ENCODE measurements at regions not wholly inside any gene's neighbourhood (a gene's known extent, or its start where the extent isn't known, plus 50 kb on each side); places are given as distances from the start of the nearest gene placed in this dataset.

DNA sequence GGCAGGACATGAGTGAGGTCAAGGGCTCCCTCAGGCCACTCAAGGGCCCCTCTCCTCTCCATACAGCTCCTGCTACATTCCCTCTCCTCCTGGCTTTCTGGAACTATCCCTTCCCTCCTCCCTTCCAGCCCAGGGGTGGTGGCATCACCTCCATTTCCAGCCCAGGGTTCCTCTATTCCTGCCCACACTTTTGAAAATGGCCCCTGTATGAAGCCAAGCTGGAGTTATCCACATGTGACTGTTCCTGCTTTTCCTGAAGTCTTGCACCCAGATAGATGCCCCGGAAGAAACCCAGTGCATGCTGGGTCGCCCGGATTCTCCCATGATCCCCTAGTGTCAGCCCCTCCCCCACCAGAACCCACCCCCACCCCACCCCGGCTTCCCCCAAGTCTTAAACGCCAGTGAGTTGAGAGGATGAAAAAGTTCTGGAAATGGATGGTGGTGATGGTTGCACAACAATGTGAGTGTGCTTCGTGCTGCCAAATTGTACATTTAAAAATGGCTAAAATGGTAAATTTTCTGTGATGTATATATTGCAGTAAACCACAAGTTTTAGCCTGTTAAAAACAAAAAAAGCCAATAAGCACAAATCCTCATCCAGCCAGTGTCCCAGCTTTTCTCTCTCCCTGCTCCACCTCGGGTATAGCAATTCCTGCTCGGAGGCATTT lies 136.9 kb downstream of the SCARB1 start:
- peak overlapping the region; percentile 91 for H3K27ac ChIP-seq
- no peaks in the 10 kb centered on the region for H3K9me2 ChIP-seq (ENCODE audit: insufficient read depth)
- ChIA-PET POLR2A (ENCODE audit: unreplicated experiment) (interaction anchor here (0.6 kb wide), 1 partner anchor 941 kb away, joined by 3 read pairs; no protein-coding TSS in a partner anchor), CTCF (interaction anchor here (0.6 kb wide), 1 partner anchor 117 kb away, joined by 4 read pairs; no protein-coding TSS in a partner anchor)
- H2AFZ ChIP-seq = no peak overlapping the region
- H3K4me2 ChIP-seq = peak overlapping the region; percentile 61
- H3K27me3 ChIP-seq (ENCODE audit: insufficient read depth, low read depth) = no peaks in the 10 kb centered on the region
- H3K79me2 ChIP-seq (ENCODE audit: low read depth) = no peaks in the 10 kb centered on the region
- no TSS peak for BruUV-seq (replicated peaks)
- H3K36me3 ChIP-seq (ENCODE audit: low read depth) = no peaks in the 10 kb centered on the region
- H4K20me1 ChIP-seq (ENCODE audit: insufficient read depth) = no peaks in the 10 kb centered on the region
- intact Hi-C loops (cut with micrococcal nuclease; ENCODE audit: unreplicated experiment) = loop anchor here (1.0 to 5.0 kb wide), 2 partner anchors 219 to 285 kb away; no protein-coding TSS in a partner anchor
- peaks cover 48% of the 10 kb centered on the region for H3F3A ChIP-seq (ENCODE audit: insufficient read depth, low read depth)
- DNase-seq = no peak
- no peaks in the 10 kb centered on the region for H3K9me3 ChIP-seq (ENCODE audit: insufficient read depth, low read depth)
- peaks cover 49% of the 10 kb centered on the region for H3K4me1 ChIP-seq (replicated peaks; ENCODE audit: insufficient read depth)
- H3K4me3 ChIP-seq = no peak overlapping the region
- TF ChIP-seq, protein P1, sequence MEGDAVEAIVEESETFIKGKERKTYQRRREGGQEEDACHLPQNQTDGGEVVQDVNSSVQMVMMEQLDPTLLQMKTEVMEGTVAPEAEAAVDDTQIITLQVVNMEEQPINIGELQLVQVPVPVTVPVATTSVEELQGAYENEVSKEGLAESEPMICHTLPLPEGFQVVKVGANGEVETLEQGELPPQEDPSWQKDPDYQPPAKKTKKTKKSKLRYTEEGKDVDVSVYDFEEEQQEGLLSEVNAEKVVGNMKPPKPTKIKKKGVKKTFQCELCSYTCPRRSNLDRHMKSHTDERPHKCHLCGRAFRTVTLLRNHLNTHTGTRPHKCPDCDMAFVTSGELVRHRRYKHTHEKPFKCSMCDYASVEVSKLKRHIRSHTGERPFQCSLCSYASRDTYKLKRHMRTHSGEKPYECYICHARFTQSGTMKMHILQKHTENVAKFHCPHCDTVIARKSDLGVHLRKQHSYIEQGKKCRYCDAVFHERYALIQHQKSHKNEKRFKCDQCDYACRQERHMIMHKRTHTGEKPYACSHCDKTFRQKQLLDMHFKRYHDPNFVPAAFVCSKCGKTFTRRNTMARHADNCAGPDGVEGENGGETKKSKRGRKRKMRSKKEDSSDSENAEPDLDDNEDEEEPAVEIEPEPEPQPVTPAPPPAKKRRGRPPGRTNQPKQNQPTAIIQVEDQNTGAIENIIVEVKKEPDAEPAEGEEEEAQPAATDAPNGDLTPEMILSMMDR (conservative IDR thresholded peaks at IDR 0.05) = no peak
- TF ChIP-seq EZH2 (IDR thresholded peaks at IDR 0.05; ENCODE audit: low read depth) = no peak

DNA sequence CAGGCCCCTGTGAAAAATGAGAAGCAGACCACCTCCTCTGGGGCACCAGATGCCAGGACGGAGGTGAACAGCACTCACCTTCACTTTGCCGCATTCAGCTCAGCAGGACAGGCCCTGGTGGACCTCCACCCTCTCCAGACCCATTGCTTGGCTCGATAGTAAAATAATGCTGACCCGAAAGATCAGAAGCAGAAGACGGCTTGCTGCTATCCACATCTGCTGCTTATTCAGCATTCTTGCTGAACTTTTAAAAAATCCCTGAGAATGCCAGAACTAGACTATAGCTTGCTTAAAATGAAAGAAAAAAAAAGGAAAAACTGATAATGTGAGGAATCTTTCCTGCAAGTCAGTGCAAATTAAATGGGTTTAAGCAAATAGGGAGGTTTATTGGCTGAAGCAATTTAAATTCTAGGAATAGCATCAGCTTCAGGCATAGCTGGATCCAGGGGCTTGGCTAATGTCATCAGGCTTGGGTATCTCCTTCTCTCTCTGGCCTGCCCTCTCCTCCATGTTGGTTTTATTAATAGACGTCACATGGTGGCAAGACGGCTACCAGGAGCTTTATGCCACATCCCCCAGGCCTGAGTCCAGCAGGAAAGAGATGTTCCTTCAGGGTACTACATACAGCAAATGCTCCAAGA lies 137.9 kb downstream of the SCARB1 start:
- intact Hi-C loops (cut with micrococcal nuclease; ENCODE audit: unreplicated experiment) = loop anchor here (5.0 kb wide), 1 partner anchor 218 kb away; no protein-coding TSS in a partner anchor
- Histone ChIP-seq H3K27me3 (ENCODE audit: insufficient read depth, low read depth) (no peaks in the 10 kb centered on the region), H2AFZ (no peak overlapping the region), H3K4me3 (no peak overlapping the region), H3K9me2 (ENCODE audit: insufficient read depth) (no peaks in the 10 kb centered on the region), H3K27ac (peak overlapping the region; percentile 91), H3F3A (ENCODE audit: insufficient read depth, low read depth) (peaks cover 50% of the 10 kb centered on the region), H4K20me1 (ENCODE audit: insufficient read depth) (no peaks in the 10 kb centered on the region), H3K79me2 (ENCODE audit: low read depth) (no peaks in the 10 kb centered on the region), H3K9me3 (ENCODE audit: insufficient read depth, low read depth) (no peaks in the 10 kb centered on the region), H3K4me2 (no peak overlapping the region), H3K36me3 (ENCODE audit: low read depth) (no peaks in the 10 kb centered on the region), H3K4me1 (replicated peaks; ENCODE audit: insufficient read depth) (peaks cover 52% of the 10 kb centered on the region)
- ChIA-PET CTCF (no interaction called here), POLR2A (ENCODE audit: unreplicated experiment) (no interaction called here)
- TF ChIP-seq, protein P1 (conservative IDR thresholded peaks at IDR 0.05) = no peak
- no peak for TF ChIP-seq EZH2 (IDR thresholded peaks at IDR 0.05; ENCODE audit: low read depth)
- no TSS peak for BruUV-seq (replicated peaks)
- no peak for DNase-seq

DNA sequence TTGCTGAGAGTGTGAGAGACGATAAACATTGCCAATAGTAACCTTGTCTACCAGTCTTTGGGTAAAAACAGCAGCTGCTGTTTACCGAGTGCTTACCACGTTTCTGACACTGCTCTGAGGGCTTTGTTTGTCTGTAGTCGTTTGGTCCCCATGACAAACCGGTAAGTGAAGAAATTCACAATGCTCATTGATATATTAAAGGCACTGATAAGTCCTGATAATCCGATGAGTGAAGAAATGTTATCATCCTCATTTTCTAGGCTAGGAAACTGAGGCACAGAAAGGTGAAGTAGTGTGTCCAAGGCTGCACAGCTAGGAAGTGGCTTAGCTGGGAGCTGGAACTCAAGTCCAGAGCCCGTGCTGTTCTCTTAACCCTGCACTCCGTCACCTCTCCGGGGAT lies 138.6 kb downstream of the SCARB1 start:
- ChIA-PET CTCF (no interaction called here), POLR2A (ENCODE audit: unreplicated experiment) (no interaction called here)
- Histone ChIP-seq H3K4me1 (replicated peaks; ENCODE audit: insufficient read depth) (peaks cover 50% of the 10 kb centered on the region), H3F3A (ENCODE audit: insufficient read depth, low read depth) (peaks cover 50% of the 10 kb centered on the region), H3K9me2 (ENCODE audit: insufficient read depth) (no peaks in the 10 kb centered on the region), H4K20me1 (ENCODE audit: insufficient read depth) (no peaks in the 10 kb centered on the region), H3K4me2 (no peak overlapping the region), H3K27ac (no peak overlapping the region), H2AFZ (no peak overlapping the region), H3K4me3 (no peak overlapping the region), H3K27me3 (ENCODE audit: insufficient read depth, low read depth) (no peaks in the 10 kb centered on the region), H3K9me3 (ENCODE audit: insufficient read depth, low read depth) (no peaks in the 10 kb centered on the region), H3K36me3 (ENCODE audit: low read depth) (no peaks in the 10 kb centered on the region), H3K79me2 (ENCODE audit: low read depth) (no peaks in the 10 kb centered on the region)
- intact Hi-C loops (cut with micrococcal nuclease; ENCODE audit: unreplicated experiment) = loop anchor here (5.0 kb wide), 1 partner anchor 218 kb away; no protein-coding TSS in a partner anchor
- no peak for DNase-seq
- no peak for TF ChIP-seq EZH2 (IDR thresholded peaks at IDR 0.05; ENCODE audit: low read depth)
- TF ChIP-seq, protein P1 (conservative IDR thresholded peaks at IDR 0.05) = no peak
- no TSS peak for BruUV-seq (replicated peaks)
